Mesenchymal stem cell (in vitro differentiated cells and primary cell): ENCODE measurements at regions not wholly inside any gene's neighbourhood (a gene's known extent, or its start where the extent isn't known, plus 50 kb on each side); places are given as distances from the start of the nearest gene placed in this dataset.

Source experiments
- DNase-seq: peaks from one replicate; pipeline ENCODE4 v3.0.0-alpha.2; 2013
- H2AFZ ChIP-seq: one replicate; pipeline ENCODE4 v1.6.1; 2013; ENCODE audit warnings: low read depth, mild to moderate bottlenecking, control low read depth, inconsistent platforms, low read length, moderate library complexity
- H2AK5ac ChIP-seq: 2 replicates; pipeline ENCODE4 v1.6.1; 2013; ENCODE audit warnings: low read length, moderate library complexity, mild to moderate bottlenecking, inconsistent platforms; ENCODE audit not compliant: severe bottlenecking
- H2BK120ac ChIP-seq: one replicate; pipeline ENCODE4 v1.6.1; 2013; ENCODE audit warnings: low read depth, mild to moderate bottlenecking, inconsistent platforms, low read length, moderate library complexity
- H2BK12ac ChIP-seq, 2 experiments: one replicate each; pipeline ENCODE4 v1.6.1; 2013; ENCODE audit warnings: inconsistent platforms in 2 of 2, low read length in 2 of 2, mild to moderate bottlenecking in 2 of 2, moderate library complexity in 2 of 2, control low read depth in 1 of 2
- H2BK15ac ChIP-seq: one replicate; pipeline ENCODE4 v1.6.1; 2013; ENCODE audit warnings: mild to moderate bottlenecking, low read depth, inconsistent platforms; ENCODE audit not compliant: poor library complexity, severe bottlenecking
- H2BK5ac ChIP-seq: 2 replicates; pipeline ENCODE4 v1.6.1; 2013; ENCODE audit warnings: low read depth, mild to moderate bottlenecking, low read length, control low read depth, inconsistent platforms; ENCODE audit not compliant: poor library complexity, severe bottlenecking
- H3K14ac ChIP-seq, 2 experiments: one replicate each; pipeline ENCODE4 v1.6.1; 2013; ENCODE audit warnings: inconsistent platforms in 2 of 2, low read length in 2 of 2, control low read depth in 1 of 2, mild to moderate bottlenecking in 1 of 2, moderate library complexity in 1 of 2
- H3K18ac ChIP-seq, 2 experiments: one replicate each; pipeline ENCODE4 v1.6.1; 2013; ENCODE audit warnings: inconsistent platforms in 2 of 2, low read length in 2 of 2, control low read depth in 1 of 2, low read depth in 1 of 2, mild to moderate bottlenecking in 1 of 2
- H3K23ac ChIP-seq, 2 experiments: one replicate each; pipeline ENCODE4 v1.6.1; 2013; ENCODE audit warnings: inconsistent platforms in 2 of 2, low read length in 2 of 2, mild to moderate bottlenecking in 2 of 2, moderate library complexity in 2 of 2, control low read depth in 1 of 2
- H3K27ac ChIP-seq: 2 replicates; pipeline ENCODE4 v1.5.1; 2013; ENCODE audit warnings: mild to moderate bottlenecking, moderate library complexity, low read length, control low read depth, inconsistent platforms; ENCODE audit not compliant: poor library complexity, severe bottlenecking
- H3K27me3 ChIP-seq, 2 experiments: 2 replicates each; pipeline versions ENCODE4 v1.6.1 to v1.7.0; 2013; ENCODE audit warnings: low read length in 2 of 2, mild to moderate bottlenecking in 2 of 2, moderate library complexity in 2 of 2, control low read depth in 1 of 2, inconsistent platforms in 1 of 2; ENCODE audit not compliant: control insufficient read depth in 1 of 2, insufficient read depth in 1 of 2
- H3K36me3 ChIP-seq, 2 experiments: 2 replicates each; pipeline versions ENCODE4 v1.6.1 to v1.7.0; 2013; ENCODE audit warnings: low read length in 2 of 2, control low read depth in 1 of 2, inconsistent platforms in 1 of 2, low read depth in 1 of 2, mild to moderate bottlenecking in 1 of 2; ENCODE audit not compliant: insufficient read depth in 2 of 2, control insufficient read depth in 1 of 2
- H3K4ac ChIP-seq, 2 experiments: one replicate each; pipeline ENCODE4 v1.6.1; 2013; ENCODE audit warnings: inconsistent platforms in 2 of 2, low read length in 2 of 2, mild to moderate bottlenecking in 2 of 2, moderate library complexity in 2 of 2, control low read depth in 1 of 2, low read depth in 1 of 2
- H3K4me1 ChIP-seq: 2 replicates; pipeline ENCODE4 v1.6.1; 2013; ENCODE audit warnings: low read depth, low read length, control low read depth; ENCODE audit not compliant: control insufficient read depth, insufficient read depth
- H3K4me2 ChIP-seq: 2 replicates; pipeline ENCODE4 v1.6.1; 2013; ENCODE audit warnings: low read length, mild to moderate bottlenecking, inconsistent platforms; ENCODE audit not compliant: poor library complexity, severe bottlenecking
- H3K4me3 ChIP-seq, 2 experiments: 2 replicates each; pipeline versions ENCODE4 v1.5.1 to v1.7.0; 2013; ENCODE audit warnings: low read length in 2 of 2, mild to moderate bottlenecking in 2 of 2, control low read depth in 1 of 2, low read depth in 1 of 2; ENCODE audit not compliant: insufficient read depth in 1 of 2
- H3K79me1 ChIP-seq: replicated peaks from 2 replicates; pipeline ENCODE4 v1.6.1; 2013; ENCODE audit warnings: mild to moderate bottlenecking, control low read depth, low read length, inconsistent platforms; ENCODE audit not compliant: poor library complexity, severe bottlenecking
- H3K9ac ChIP-seq: 2 replicates; pipeline ENCODE4 v1.7.0; 2013; ENCODE audit warnings: mild to moderate bottlenecking, low read length, moderate library complexity
- H3K9me3 ChIP-seq: 2 replicates; pipeline ENCODE4 v1.7.0; 2013; ENCODE audit warnings: mild to moderate bottlenecking, low read length; ENCODE audit not compliant: control insufficient read depth
- H4K8ac ChIP-seq: one replicate; pipeline ENCODE4 v1.6.1; 2013; ENCODE audit warnings: inconsistent platforms, mild to moderate bottlenecking, low read length, moderate library complexity
- H4K91ac ChIP-seq: one replicate; pipeline ENCODE4 v1.6.1; 2013; ENCODE audit warnings: mild to moderate bottlenecking, low read length, inconsistent platforms
- WGBS: methylation state at CpG from one replicate; pipeline ENCODE4 v1.1.7; 2013; ENCODE audit warnings: mixed read lengths; 5-methylcytosine and 5-hydroxymethylcytosine counted together

DNA sequence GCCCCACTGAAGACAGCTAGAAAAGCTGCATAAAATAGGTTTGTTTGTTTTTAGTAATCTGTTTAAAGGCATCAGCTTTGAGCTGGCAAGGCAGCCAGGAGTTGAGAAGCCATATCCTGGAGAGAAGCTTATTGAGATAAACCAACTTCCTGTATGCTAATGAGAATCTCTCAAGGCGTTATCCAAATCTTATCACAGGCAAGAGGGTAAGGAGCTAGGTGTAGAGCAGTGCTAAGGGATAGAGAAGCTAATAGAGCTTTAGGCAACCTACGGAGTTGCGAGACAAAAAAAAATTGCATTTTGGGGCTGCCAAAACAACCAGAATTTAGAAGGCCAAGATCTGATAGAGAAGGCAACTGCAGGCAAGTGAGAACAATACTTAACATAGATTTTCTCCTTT is 641.6 kb downstream of the SH2D4B start:
- DNase-seq, result no peak
- Histone ChIP-seq H2AFZ (no peak overlapping the region), H3K23ac (no peak overlapping the region), H3K27ac (no peak overlapping the region), H3K9ac (no peak overlapping the region), H4K91ac (no peak overlapping the region), H3K36me3 (no peaks in the 10 kb centered on the region), H2BK120ac (no peak overlapping the region), H3K9me3 (peaks cover 7% of the 10 kb centered on the region), H4K8ac (no peak overlapping the region), H3K27me3 (no peaks in the 10 kb centered on the region), H2BK12ac (no peak overlapping the region), H3K79me1 (no peaks in the 10 kb centered on the region), H3K4me1 (no peaks in the 10 kb centered on the region), H3K14ac (no peak overlapping the region), H3K4ac (no peak overlapping the region), H3K18ac (no peak overlapping the region), H2BK5ac (no peak overlapping the region), H2AK5ac (no peak overlapping the region), H2BK15ac (no peak overlapping the region), H3K4me3 (no peak overlapping the region), H3K4me2 (no peak overlapping the region)
- WGBS, result 74% methylated on average over 3 of the region's 3 CpGs

DNA sequence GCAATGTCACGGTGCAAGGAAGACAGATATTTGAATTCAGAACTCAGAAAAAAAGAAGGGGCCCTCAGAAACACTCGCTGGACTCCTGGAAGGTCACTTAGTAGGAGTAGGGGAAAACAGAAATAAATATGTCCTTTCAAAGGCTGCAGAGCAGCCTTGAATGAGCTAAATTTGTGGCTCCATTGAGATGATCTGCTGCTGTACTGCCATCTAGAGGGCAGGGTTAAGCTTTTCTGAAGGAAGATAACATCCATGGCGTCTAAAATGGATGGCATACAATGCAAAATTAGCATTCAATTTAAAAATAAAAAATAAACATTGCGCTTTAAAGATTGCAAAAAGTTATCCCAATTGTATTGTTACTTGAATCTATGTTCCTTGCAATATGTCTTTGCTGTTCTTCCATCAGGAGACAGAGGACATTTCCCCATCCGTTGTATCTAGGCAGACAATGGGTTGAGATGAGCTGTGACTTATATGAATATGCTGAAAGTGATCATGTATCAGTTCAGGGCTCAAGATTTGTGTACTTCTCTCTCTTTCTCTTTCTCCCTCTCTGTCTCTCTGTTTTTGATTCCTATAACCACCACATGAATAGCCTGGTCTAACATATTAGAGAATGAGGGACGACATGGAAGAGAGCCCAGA is 642.2 kb downstream of the SH2D4B start:
- Histone ChIP-seq H3K4me1 (no peaks in the 10 kb centered on the region), H3K4me2 (no peak overlapping the region), H3K23ac (no peak overlapping the region), H2BK120ac (no peak overlapping the region), H4K8ac (no peak overlapping the region), H2BK12ac (no peak overlapping the region), H4K91ac (no peak overlapping the region), H2AK5ac (no peak overlapping the region), H2BK5ac (no peak overlapping the region), H3K36me3 (no peaks in the 10 kb centered on the region), H2BK15ac (no peak overlapping the region), H3K27me3 (no peaks in the 10 kb centered on the region), H3K14ac (no peak overlapping the region), H3K4ac (no peak overlapping the region), H3K9ac (no peak overlapping the region), H3K79me1 (no peaks in the 10 kb centered on the region), H3K18ac (no peak overlapping the region), H2AFZ (no peak overlapping the region), H3K9me3 (peaks cover 7% of the 10 kb centered on the region), H3K4me3 (no peak overlapping the region), H3K27ac (no peak overlapping the region)
- 67% methylated on average over 3 of the region's 6 CpGs for WGBS
- DNase-seq, result peak; percentile 59

DNA sequence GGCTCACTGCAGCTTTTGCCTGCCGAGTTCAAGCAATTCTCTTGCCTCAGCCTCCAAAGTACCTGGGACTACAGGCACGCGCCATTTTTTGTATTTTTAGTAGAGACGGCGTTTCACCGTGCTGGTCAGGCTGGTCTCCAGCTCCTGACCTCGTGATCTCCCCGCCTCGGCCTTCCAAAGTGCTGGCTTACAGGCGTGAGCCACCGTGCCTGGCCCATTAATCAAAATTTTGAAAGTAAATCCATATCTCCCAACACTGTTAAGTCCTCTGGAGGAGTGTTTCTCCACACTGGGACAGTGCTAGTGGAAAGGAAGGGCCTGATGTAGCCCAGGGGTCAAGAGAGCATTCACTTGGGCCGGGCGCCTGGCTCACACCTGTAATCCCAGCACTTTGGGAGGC is 644.6 kb downstream of the SH2D4B start:
- Histone ChIP-seq H3K4ac (no peak overlapping the region), H2BK15ac (no peak overlapping the region), H2BK120ac (no peak overlapping the region), H3K4me2 (no peak overlapping the region), H2BK5ac (no peak overlapping the region), H3K14ac (no peak overlapping the region), H2AK5ac (no peak overlapping the region), H4K91ac (peak overlapping the region; percentile 39), H3K18ac (no peak overlapping the region), H3K4me3 (no peak overlapping the region), H3K27ac (no peak overlapping the region), H3K36me3 (no peaks in the 10 kb centered on the region), H4K8ac (no peak overlapping the region), H3K9ac (no peak overlapping the region), H3K23ac (no peak overlapping the region), H2BK12ac (no peak overlapping the region), H3K27me3 (no peaks in the 10 kb centered on the region), H2AFZ (no peak overlapping the region), H3K4me1 (no peaks in the 10 kb centered on the region), H3K9me3 (peaks cover 7% of the 10 kb centered on the region), H3K79me1 (no peaks in the 10 kb centered on the region)
- no peak for DNase-seq
- WGBS, result 98% methylated on average over 11 of the region's 13 CpGs

DNA sequence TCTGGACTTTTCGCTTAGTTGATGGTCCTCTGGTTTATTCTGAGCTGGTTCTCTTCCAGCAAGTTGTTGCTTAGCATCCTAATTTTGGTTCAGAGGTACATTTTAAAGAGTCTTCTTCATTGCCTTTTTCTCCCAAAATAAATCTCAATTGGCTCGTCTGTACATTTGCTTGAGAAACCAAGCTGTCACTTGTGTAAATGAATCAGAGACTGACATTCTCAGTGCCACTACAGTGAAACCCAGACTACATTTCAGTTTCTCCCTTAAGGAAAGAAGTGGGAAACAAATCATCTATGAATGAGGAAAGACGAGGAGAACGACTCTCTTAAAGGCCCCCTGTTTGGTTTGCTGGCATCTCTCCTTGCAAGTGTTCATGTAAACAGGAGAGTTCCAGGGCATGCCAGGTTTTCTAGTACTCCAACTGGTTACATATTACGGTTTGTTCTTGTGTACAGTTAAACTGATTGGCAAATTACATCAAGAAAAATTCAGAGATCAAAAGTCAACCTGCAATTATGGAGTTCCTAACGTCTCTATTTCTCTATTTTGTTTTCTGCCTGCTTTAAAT is 654.6 kb downstream of the SH2D4B start:
- Histone ChIP-seq H3K36me3 (no peaks in the 10 kb centered on the region), H3K23ac (no peak overlapping the region), H3K27me3 (no peaks in the 10 kb centered on the region), H2BK15ac (no peak overlapping the region), H2BK5ac (no peak overlapping the region), H2BK120ac (no peak overlapping the region), H4K91ac (no peak overlapping the region), H3K4ac (no peak overlapping the region), H3K4me2 (no peak overlapping the region), H3K14ac (no peak overlapping the region), H3K9ac (no peak overlapping the region), H2AK5ac (no peak overlapping the region), H3K18ac (no peak overlapping the region), H3K4me3 (no peak overlapping the region), H2AFZ (no peak overlapping the region), H3K4me1 (no peaks in the 10 kb centered on the region), H3K79me1 (no peaks in the 10 kb centered on the region), H4K8ac (no peak overlapping the region), H3K9me3 (peaks cover 3% of the 10 kb centered on the region), H3K27ac (no peak overlapping the region), H2BK12ac (no peak overlapping the region)
- WGBS, result 64% methylated on average over 6 of the region's 6 CpGs
- DNase-seq, result no peak
